HepG2 (cell line): ENCODE measurements at regions not wholly inside any gene's neighbourhood (a gene's known extent, or its start where the extent isn't known, plus 50 kb on each side); places are given as distances from the start of the nearest gene placed in this dataset.

Source experiments
- ATAC-seq: fragments of 200-7000 bp; cut with Tn5 transposase; 3 replicates; pipeline ENCODE4 v1.9.1; 2020; ENCODE audit warnings: mild to moderate bottlenecking, moderate library complexity
- BruUV-seq: library from RNA; stranded (reverse); fragments of 400-500 nt; replicated peaks from 2 replicates; lab custom pipeline; 2021; lab: Mats Ljungman, UMichigan
- CTCF ChIA-PET: fragments of 300-600 bp; formaldehyde crosslinking; extraction: SDS; loops from one replicate; lab custom pipeline; 2021; ENCODE audit warnings: low total read pairs, inconsistent platforms, low intra/inter-chr PET ratio; lab: Yijun Ruan, JAX
- POLR2A ChIA-PET: fragments of 350-600 bp; sonication (Branson Sonifier 250); formaldehyde crosslinking; loops from one replicate; lab custom pipeline; 2020; ENCODE audit warnings: antibody characterized with exemption, inconsistent platforms; lab: Yijun Ruan, JAX
- DNase-seq: peaks from one replicate; pipeline ENCODE4 v3.0.0-alpha.2; 2015; ENCODE audit warnings: low spot score
- FAIRE-seq: peaks from 3 replicates; lab custom pipeline; 2011; peaks lifted over from hg19 to GRCh38; lab: Jason Lieb, UNC
- H2AFZ ChIP-seq: one replicate; pipeline ENCODE4 v1.6.1; 2011; ENCODE audit warnings: low read length, inconsistent platforms
- H3K27ac ChIP-seq: fragments of 300-600 bp; 3 replicates; pipeline ENCODE4 v1.8.0; 2011; ENCODE audit warnings: mixed run types, mild to moderate bottlenecking, mixed read lengths, low read length, inconsistent platforms; ENCODE audit not compliant: insufficient read depth; ENCODE audit errors: extremely low read length
- H3K27me3 ChIP-seq, 2 experiments: fragments of 200-600 bp in 1 of 2; 2 replicates in 1 of 2; 3 replicates in 1 of 2; pipeline versions ENCODE4 v1.6.0 to v1.8.0; 2011; ENCODE audit warnings: low read length in 2 of 2, mild to moderate bottlenecking in 2 of 2, moderate library complexity in 2 of 2, inconsistent platforms in 1 of 2; ENCODE audit not compliant: insufficient read depth in 2 of 2, control insufficient read depth in 1 of 2
- H3K36me3 ChIP-seq, 2 experiments: fragments of 200-600 bp in 1 of 2; replicated peaks in 1 of 2; 2 replicates in 1 of 2; 3 replicates in 1 of 2; pipeline versions ENCODE4 v1.5.1 to v1.8.0; 2011; ENCODE audit warnings: low read length in 2 of 2, inconsistent platforms in 1 of 2; ENCODE audit not compliant: insufficient read depth in 2 of 2, control insufficient read depth in 1 of 2
- H3K4me1 ChIP-seq: 2 replicates; pipeline ENCODE4 v1.5.1; 2012; ENCODE audit warnings: low read length, inconsistent platforms; ENCODE audit not compliant: insufficient read depth
- H3K4me2 ChIP-seq: 2 replicates; pipeline ENCODE4 v1.6.0; 2011; ENCODE audit warnings: low read depth, low read length, inconsistent platforms
- H3K4me3 ChIP-seq, 3 experiments: fragments of 200-600 bp in 1 of 3; sonication (generic), shearing (Covaris generic) in 1 of 3; replicated peaks in 1 of 3; 2 replicates each; pipeline ENCODE4 v1.5.1; 2011 to 2016; ENCODE audit warnings: low read length in 3 of 3, inconsistent platforms in 2 of 3, low read depth in 2 of 3, mild to moderate bottlenecking in 2 of 3, control low read depth in 1 of 3, mixed read lengths in 1 of 3; ENCODE audit not compliant: insufficient read depth in 1 of 3
- H3K79me2 ChIP-seq: one replicate; pipeline ENCODE4 v1.6.1; 2011; ENCODE audit warnings: low read length, inconsistent platforms; ENCODE audit not compliant: insufficient read depth
- H3K9ac ChIP-seq: 2 replicates; pipeline ENCODE4 v1.6.0; 2011; ENCODE audit warnings: mild to moderate bottlenecking, low read depth, low read length, inconsistent platforms; ENCODE audit not compliant: insufficient read depth
- H3K9me3 ChIP-seq: 2 replicates; pipeline ENCODE4 v1.5.1; 2012; ENCODE audit warnings: mild to moderate bottlenecking, low read length
- H4K20me1 ChIP-seq: 2 replicates; pipeline ENCODE4 v1.6.0; 2011; ENCODE audit warnings: inconsistent platforms, mild to moderate bottlenecking, low read length, moderate library complexity; ENCODE audit not compliant: insufficient read depth
- ATRX ChIP-seq: sonication (generic); formaldehyde crosslinking; IDR thresholded peaks from 2 replicates; pipeline ENCODE4 v1.4.0; 2020; ENCODE audit warnings: missing genetic modification reagents, borderline replicate concordance
- GATAD2A ChIP-seq: IDR thresholded peaks from 2 replicates; pipeline ENCODE4 v1.6.1; 2016
- HDAC1 ChIP-seq: sonication (generic); formaldehyde crosslinking; IDR thresholded peaks from 2 replicates; pipeline ENCODE4 v1.5.1; 2020; ENCODE audit warnings: mild to moderate bottlenecking, missing genetic modification reagents
- SMARCC2 ChIP-seq: fragments of 450-650 bp; IDR thresholded peaks from 2 replicates; pipeline ENCODE4 v1.6.1; 2017; ENCODE audit warnings: antibody characterized with exemption, mild to moderate bottlenecking
- SRF ChIP-seq: IDR thresholded peaks from 2 replicates; pipeline ENCODE4 v1.6.1; 2011; ENCODE audit warnings: mild to moderate bottlenecking, low read depth, low read length, moderate library complexity
- TARDBP ChIP-seq: sonication (generic); formaldehyde crosslinking; IDR thresholded peaks from 2 replicates; pipeline ENCODE4 v1.8.0; 2022; ENCODE audit warnings: mild to moderate bottlenecking, missing genetic modification reagents
- THRA ChIP-seq: sonication (generic); formaldehyde crosslinking; IDR thresholded peaks from 2 replicates; pipeline ENCODE4 v1.4.0; 2020; ENCODE audit warnings: missing genetic modification reagents, borderline replicate concordance
- U2AF1 ChIP-seq: fragments of 200-400 bp; formaldehyde crosslinking; optimal IDR thresholded peaks from 2 replicates; pipeline ENCODE3; 2017; ENCODE audit warnings: mild to moderate bottlenecking, low read depth, low read length
- ZNF12 ChIP-seq: sonication (generic); formaldehyde crosslinking; IDR thresholded peaks from 2 replicates; pipeline ENCODE4 v1.5.0; 2020; ENCODE audit warnings: missing genetic modification reagents
- ZNF343 ChIP-seq: sonication (generic); formaldehyde crosslinking; IDR thresholded peaks from 2 replicates; pipeline ENCODE4 v1.4.0; 2020; ENCODE audit warnings: mild to moderate bottlenecking, missing genetic modification reagents
- WGBS: methylation state at CpG from one replicate; pipeline ENCODE4 v1.1.6; 2017; ENCODE audit warnings: low lambda C conversion rate; 5-methylcytosine and 5-hydroxymethylcytosine counted together
- in situ Hi-C: cut with HindIII; loops from 2 replicates; pipeline ENCODE4 v1.10.0; 2017; ENCODE audit warnings: low pct_unique_long_range_greater_than_20kb; ENCODE audit not compliant: extremely low pct_ligation_motif_present
- intact Hi-C: fragments of 100-400 bp; cut with micrococcal nuclease; formaldehyde crosslinking; loops from one replicate; pipeline ENCODE4 v1.10.0; 2022; ENCODE audit not compliant: unreplicated experiment
- TF ChIP-seq, protein P1 (sequence below): sonication (generic); formaldehyde crosslinking; IDR thresholded peaks from 2 replicates; pipeline ENCODE4 v1.5.1; 2020; ENCODE audit warnings: missing genetic modification reagents, mild to moderate bottlenecking, borderline replicate concordance

GRCh38 chr11:69218271-69218682 is 62.5 kb downstream of the SMIM38 start:
- ChIA-PET POLR2A (no interaction called here), CTCF (no interaction called here)
- TF ChIP-seq ZNF12 = 0 out of 2 replicates have a peak, but pooled peaks have one; percentile 60
- no peak for TF ChIP-seq GATAD2A (CRISPR knock-in tag)
- Histone ChIP-seq H3K4me3 (no peak overlapping the region), H3K36me3 (no peaks in the 10 kb centered on the region), H3K9me3 (no peaks in the 10 kb centered on the region), H4K20me1 (no peaks in the 10 kb centered on the region), H3K4me2 (no peak overlapping the region), H3K9ac (no peak overlapping the region), H3K27me3 (peaks cover 3 to 30% of the 10 kb centered on the region in 2 experiments; a peak in 4 of 5 replicates), H2AFZ (no peak overlapping the region), H3K4me1 (no peaks in the 10 kb centered on the region), H3K79me2 (no peaks in the 10 kb centered on the region), H3K27ac (no peak overlapping the region)
- intact Hi-C loops (no loop called here), in situ Hi-C loops (loop anchor here (10.0 kb wide), 1 partner anchor 57 kb away; no protein-coding TSS in a partner anchor)
- DNase-seq (no peak), ATAC-seq (no peak), FAIRE-seq (no peak)
- WGBS = 2% methylated on average over 8 of the region's 8 CpGs
- no TSS peak for BruUV-seq

DNA sequence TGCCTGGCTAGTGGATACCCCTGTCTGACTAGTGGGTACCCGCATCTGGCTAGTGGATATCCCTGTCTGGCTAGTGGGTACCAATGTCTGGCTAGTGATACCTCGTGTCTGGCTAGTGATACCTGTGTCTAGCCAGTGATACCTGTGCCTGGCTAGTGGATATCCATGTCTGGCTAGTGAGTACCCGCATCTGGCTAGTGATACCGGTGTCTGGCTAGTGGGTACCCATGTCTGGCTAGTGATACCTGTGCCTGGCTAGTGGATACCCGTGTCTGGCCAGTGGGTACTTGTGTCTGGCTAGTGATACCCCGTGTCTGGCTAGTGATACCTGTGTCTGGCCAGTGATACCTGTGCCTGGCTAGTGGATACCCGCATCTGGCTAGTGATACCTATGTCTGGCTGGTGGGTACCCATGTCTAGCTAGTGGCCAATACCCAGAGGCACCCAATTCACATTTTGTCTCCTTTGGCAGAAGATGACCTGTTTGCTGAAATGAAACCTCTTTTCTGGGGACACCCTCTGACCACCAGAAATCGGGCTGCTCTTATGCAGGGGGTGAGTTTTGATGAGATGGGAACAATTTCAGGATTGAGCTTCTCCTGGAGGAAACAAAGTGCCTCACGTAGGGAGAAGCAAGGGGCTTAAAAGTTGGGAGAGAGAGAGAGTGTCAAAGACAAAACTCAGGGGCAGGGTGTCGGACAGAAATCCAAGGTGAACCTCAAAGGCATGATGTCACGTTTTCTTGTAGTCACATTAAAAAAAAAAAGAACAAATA is 63.4 kb downstream of the SMIM38 start:
- ATAC-seq = no peak
- no peak for TF ChIP-seq THRA (CRISPR knock-in tag)
- TF ChIP-seq TARDBP (CRISPR knock-in tag) = no peak
- no peak for TF ChIP-seq ATRX (CRISPR knock-in tag)
- no peak for TF ChIP-seq HDAC1 (CRISPR knock-in tag)
- TF ChIP-seq SRF = no peak
- no peak for TF ChIP-seq SMARCC2
- TF ChIP-seq, protein P1, sequence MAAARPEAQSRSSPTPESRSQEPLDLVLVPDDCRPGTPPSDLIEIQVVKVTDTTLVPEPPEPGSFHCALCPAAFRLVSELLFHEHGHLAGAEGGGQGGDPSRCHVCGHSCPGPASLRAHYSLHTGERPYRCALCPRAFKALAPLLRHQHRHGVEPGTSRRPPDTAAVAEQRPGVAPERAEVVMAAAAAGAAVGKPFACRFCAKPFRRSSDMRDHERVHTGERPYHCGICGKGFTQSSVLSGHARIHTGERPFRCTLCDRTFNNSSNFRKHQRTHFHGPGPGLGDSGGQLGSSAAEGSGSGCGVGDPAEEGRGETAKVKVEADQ (CRISPR knock-in tag) = no peak
- TF ChIP-seq U2AF1 = no peak
- TF ChIP-seq ZNF343 (CRISPR knock-in tag) = no peak
- WGBS = 1% methylated on average over 7 of the region's 11 CpGs
- Histone ChIP-seq H3K79me2 (no peaks in the 10 kb centered on the region), H3K4me2 (no peak overlapping the region), H3K4me3 (no peak overlapping the region), H3K4me1 (no peaks in the 10 kb centered on the region), H4K20me1 (no peaks in the 10 kb centered on the region), H3K9me3 (no peaks in the 10 kb centered on the region), H3K9ac (no peak overlapping the region), H3K36me3 (no peaks in the 10 kb centered on the region), H3K27ac (no peak overlapping the region), H3K27me3 (peaks cover 3 to 30% of the 10 kb centered on the region in 2 experiments; a peak in 4 of 5 replicates), H2AFZ (no peak overlapping the region)
- ChIA-PET CTCF (no interaction called here), POLR2A (no interaction called here)
- no peak for DNase-seq
- no peak for FAIRE-seq
- BruUV-seq = no TSS peak
- in situ Hi-C loops = loop anchor here (10.0 kb wide), 1 partner anchor 56 kb away; no protein-coding TSS in a partner anchor
- intact Hi-C loops = no loop called here
